ENCODE measurements at regions not wholly inside any gene's neighbourhood (a gene's known extent, or its start where the extent isn't known, plus 50 kb on each side); places are given as distances from the start of the nearest gene placed in this dataset.

DNA sequence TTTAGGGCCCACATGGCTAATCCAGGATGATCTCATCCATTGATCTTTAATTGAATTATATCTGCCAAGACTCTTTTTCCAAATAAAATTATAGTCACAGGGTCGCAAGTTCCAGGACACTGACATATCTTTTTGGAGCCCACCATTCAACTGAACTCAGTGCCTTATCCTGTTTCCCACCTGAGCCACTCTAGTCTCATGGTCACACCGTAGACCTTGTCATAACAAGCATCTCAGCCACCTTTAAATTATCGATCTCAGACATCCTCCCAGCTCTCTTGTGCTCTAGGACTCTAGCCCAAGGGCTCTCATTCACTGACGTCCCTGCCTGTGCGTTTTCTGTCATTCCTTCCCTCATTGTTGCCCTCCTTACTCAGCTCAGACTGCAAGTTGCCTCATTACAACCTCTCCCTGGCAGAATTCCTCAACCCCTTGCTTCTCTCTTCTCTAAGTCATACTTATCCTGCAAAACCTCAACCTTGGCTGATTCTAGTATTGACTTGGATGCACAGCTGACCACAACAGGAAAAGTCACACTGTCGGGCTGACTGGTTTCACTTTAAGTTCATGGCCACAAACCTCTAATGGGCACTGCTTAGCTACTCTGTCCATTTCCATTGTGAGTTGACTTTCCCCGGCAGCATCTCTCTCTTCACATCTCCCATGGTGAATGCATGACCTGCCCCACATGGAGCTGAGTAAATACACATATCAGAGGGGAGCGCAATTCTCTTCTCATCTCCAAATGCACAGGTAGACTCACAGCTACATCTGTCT is 91.0 kb upstream of the TRIM2 start:
- no peak overlapping the region for H3K27ac ChIP-seq

GRCh38 chr4:153113838-153114105 is 90.5 kb upstream of the TRIM2 start:
- TF ChIP-seq, protein P1, sequence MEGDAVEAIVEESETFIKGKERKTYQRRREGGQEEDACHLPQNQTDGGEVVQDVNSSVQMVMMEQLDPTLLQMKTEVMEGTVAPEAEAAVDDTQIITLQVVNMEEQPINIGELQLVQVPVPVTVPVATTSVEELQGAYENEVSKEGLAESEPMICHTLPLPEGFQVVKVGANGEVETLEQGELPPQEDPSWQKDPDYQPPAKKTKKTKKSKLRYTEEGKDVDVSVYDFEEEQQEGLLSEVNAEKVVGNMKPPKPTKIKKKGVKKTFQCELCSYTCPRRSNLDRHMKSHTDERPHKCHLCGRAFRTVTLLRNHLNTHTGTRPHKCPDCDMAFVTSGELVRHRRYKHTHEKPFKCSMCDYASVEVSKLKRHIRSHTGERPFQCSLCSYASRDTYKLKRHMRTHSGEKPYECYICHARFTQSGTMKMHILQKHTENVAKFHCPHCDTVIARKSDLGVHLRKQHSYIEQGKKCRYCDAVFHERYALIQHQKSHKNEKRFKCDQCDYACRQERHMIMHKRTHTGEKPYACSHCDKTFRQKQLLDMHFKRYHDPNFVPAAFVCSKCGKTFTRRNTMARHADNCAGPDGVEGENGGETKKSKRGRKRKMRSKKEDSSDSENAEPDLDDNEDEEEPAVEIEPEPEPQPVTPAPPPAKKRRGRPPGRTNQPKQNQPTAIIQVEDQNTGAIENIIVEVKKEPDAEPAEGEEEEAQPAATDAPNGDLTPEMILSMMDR (conservative IDR thresholded peaks at IDR 0.05) = no peak
- no peak for TF ChIP-seq ZFX (IDR thresholded peaks at IDR 0.05)
- no peak overlapping the region for H3K27ac ChIP-seq

More for the DNA sequence above, 91.0 kb upstream of the TRIM2 start:
- TF ChIP-seq, protein P1 (conservative IDR thresholded peaks at IDR 0.05) = no peak
- no peak for TF ChIP-seq ZFX (IDR thresholded peaks at IDR 0.05)

DNA sequence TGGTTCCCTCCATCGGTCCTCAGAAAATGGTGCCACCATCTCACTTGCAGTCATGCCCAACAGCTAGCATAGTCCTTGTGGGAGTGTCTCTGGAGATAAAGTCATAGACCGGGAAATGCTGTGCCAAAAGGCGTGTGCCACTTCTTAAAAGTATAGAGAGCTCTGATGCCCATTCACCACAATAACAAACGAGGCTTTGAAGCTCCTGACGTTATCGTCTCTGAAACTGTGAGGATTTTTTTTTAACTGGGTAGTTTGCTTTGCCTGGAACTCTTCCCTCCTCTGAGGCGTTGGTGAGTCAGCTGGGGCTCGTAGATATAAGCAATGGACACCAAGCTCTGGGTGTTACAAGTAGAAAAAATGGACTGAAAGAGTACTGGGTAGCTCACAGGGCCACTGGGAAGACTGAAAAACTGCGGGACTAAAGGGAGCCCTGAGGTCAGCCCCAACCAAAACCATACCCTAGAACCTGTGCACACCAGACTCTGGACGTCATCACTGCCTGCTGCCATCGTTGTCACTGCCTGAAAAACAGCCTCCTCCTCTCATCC is 89.4 kb upstream of the TRIM2 start:
- no peak overlapping the region for H3K27ac ChIP-seq
- TF ChIP-seq, protein P1 (conservative IDR thresholded peaks at IDR 0.05) = no peak
- no peak for TF ChIP-seq ZFX (IDR thresholded peaks at IDR 0.05)

DNA sequence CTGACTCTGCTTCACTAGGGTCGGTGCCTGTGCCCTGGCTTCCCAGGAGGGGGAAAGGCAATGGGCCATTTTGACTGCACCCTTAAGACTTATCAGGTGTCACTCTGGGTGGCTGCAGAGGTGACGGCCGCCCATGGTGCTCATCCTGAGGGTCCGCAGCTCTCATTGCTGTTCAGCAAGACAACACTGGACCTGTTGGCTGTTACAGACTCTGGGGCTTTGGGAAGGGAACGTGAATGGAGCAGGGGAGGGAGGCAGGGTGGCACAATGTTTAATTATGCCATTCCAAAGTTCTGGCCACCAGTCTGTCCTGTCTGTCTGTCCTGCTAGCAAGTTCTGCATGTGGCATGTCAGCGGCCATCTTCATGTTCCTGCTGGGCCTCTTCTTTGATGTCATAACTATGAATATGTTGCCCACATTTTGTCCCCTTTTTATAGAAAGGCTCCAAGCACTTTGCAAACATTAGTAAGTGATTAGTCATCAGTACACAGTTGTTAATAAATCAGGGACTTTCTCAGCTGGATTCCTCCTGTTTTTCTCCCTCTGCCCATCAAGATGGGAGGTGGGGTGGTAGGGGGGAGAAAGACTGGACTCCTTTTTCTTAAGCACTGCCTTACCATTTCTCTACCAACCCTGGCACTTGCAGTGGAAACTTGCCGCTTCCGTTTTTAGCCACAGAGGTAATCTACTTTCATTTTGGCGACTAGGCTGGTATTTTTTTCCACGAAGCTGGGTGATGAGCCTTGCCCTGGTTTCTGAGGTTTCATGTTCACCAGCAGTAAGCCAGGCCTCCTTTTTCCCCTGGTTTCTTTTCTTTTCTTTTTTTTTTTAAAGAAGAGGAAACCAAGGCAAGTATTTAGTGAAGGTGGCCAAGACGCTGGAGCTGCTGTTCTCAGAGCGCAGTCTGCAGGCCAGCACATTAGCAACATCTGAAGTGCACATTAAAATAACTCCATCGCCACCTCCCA is 88.6 kb upstream of the TRIM2 start:
- no peak for TF ChIP-seq ZFX (IDR thresholded peaks at IDR 0.05)
- TF ChIP-seq, protein P1 (conservative IDR thresholded peaks at IDR 0.05) = no peak
- 0 out of 2 replicates have a peak overlapping the region, but pooled peaks have one; percentile 11 for H3K27ac ChIP-seq

- H3K27ac ChIP-seq = no peak overlapping the region
- no peak for TF ChIP-seq ZFX (IDR thresholded peaks at IDR 0.05)
- TF ChIP-seq, protein P1 (conservative IDR thresholded peaks at IDR 0.05) = no peak
Observed at GRCh38 chr4:153116291-153116680, 88.0 kb upstream of the TRIM2 start.

DNA sequence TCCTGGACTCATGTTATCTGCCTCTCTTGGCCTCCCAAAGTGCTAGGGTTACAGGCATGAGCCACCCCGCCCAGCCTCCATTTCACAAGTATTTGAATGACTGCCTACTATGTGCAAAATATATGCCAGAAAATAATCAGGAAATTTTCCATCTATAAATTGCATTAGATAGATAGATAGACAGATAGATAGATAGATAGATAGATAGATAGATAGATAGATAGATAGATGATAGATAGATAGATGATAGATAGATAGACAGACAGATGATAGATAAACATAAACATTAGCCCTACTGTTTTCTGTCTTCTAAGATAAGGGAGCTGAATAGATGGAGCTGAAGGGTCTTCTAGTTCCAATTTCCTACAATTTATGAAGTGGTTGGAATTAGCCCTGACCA is 87.4 kb upstream of the TRIM2 start:
- no peak overlapping the region for H3K27ac ChIP-seq
- TF ChIP-seq ZFX (IDR thresholded peaks at IDR 0.05) = no peak
- TF ChIP-seq, protein P1 (conservative IDR thresholded peaks at IDR 0.05) = no peak

- no peak overlapping the region for H3K27ac ChIP-seq
- no peak for TF ChIP-seq ZFX (IDR thresholded peaks at IDR 0.05)
- TF ChIP-seq, protein P1 (conservative IDR thresholded peaks at IDR 0.05) = no peak
Observed at GRCh38 chr4:153117554-153117953, 86.7 kb upstream of the TRIM2 start.
